SK-N-SH treated with all-trans-retinoic acid at 6 μM for 48 hours (cell line): ENCODE measurements at regions not wholly inside any gene's neighbourhood (a gene's known extent, or its start where the extent isn't known, plus 50 kb on each side); places are given as distances from the start of the nearest gene placed in this dataset.
"Not testable (repeated sequence)": the region's sequence is repeated elsewhere in the genome, so short reads cannot be mapped to it uniquely, and the experiment has no call there.

Experiments used
- ARNTL ChIP-seq: fragments of 450-650 bp; formaldehyde crosslinking; IDR thresholded peaks from 2 replicates; pipeline ENCODE4 v1.5.0; 2020; ENCODE audit warnings: low read depth, mild to moderate bottlenecking, moderate library complexity, borderline replicate concordance
- BACH2 ChIP-seq: fragments of 250-450 bp; sonication (Bioruptor Pico); IDR thresholded peaks from 2 replicates; pipeline ENCODE4 v1.9.0; 2021; ENCODE audit warnings: mild to moderate bottlenecking, borderline replicate concordance
- OSR1 ChIP-seq: fragments of 250-450 bp; sonication (Bioruptor Pico); IDR thresholded peaks from 2 replicates; pipeline ENCODE4 v1.8.0; 2022; ENCODE audit warnings: moderate library complexity, mild to moderate bottlenecking, inconsistent platforms
- RARB ChIP-seq: fragments of 250-450 bp; sonication (Bioruptor Pico); IDR thresholded peaks from 2 replicates; pipeline ENCODE4 v1.8.0; 2021; ENCODE audit warnings: mild to moderate bottlenecking, moderate library complexity
- SNAI2 ChIP-seq: fragments of 250-450 bp; sonication (Bioruptor Pico); IDR thresholded peaks from 2 replicates; pipeline ENCODE4 v1.5.0; 2020; ENCODE audit warnings: mild to moderate bottlenecking, moderate library complexity
- ZC3H10 ChIP-seq: fragments of 250-450 bp; sonication (Bioruptor Pico); IDR thresholded peaks from 2 replicates; pipeline ENCODE4 v1.5.1; 2021; ENCODE audit warnings: mild to moderate bottlenecking, moderate library complexity
- ZFP3 ChIP-seq: fragments of 250-450 bp; sonication (Bioruptor Pico); IDR thresholded peaks from 2 replicates; pipeline ENCODE4 v1.5.0; 2020; ENCODE audit warnings: mild to moderate bottlenecking, moderate library complexity
- ZFP30 ChIP-seq: fragments of 450-650 bp; formaldehyde crosslinking; IDR thresholded peaks from 2 replicates; pipeline ENCODE4 v1.5.0; 2022; ENCODE audit warnings: mild to moderate bottlenecking, moderate library complexity
- ZNF565 ChIP-seq: fragments of 450-650 bp; formaldehyde crosslinking; conservative IDR thresholded peaks from 2 replicates; pipeline ENCODE4 v1.5.0; 2020; ENCODE audit warnings: low read depth, mild to moderate bottlenecking, moderate library complexity
- ZNF70 ChIP-seq: fragments of 450-650 bp; formaldehyde crosslinking; IDR thresholded peaks from 2 replicates; pipeline ENCODE4 v1.5.0; 2020; ENCODE audit warnings: mild to moderate bottlenecking, moderate library complexity
- TF ChIP-seq, protein P1 (sequence below): fragments of 250-450 bp; sonication (Bioruptor Pico); IDR thresholded peaks from 2 replicates; pipeline ENCODE4 v1.5.1; 2020; ENCODE audit warnings: low read depth, mild to moderate bottlenecking, moderate library complexity
- TF ChIP-seq, protein P2 (sequence below): fragments of 250-450 bp; sonication (Bioruptor Pico); IDR thresholded peaks from 2 replicates; pipeline ENCODE4 v1.8.0; 2020; ENCODE audit warnings: mild to moderate bottlenecking, moderate library complexity, borderline replicate concordance

DNA sequence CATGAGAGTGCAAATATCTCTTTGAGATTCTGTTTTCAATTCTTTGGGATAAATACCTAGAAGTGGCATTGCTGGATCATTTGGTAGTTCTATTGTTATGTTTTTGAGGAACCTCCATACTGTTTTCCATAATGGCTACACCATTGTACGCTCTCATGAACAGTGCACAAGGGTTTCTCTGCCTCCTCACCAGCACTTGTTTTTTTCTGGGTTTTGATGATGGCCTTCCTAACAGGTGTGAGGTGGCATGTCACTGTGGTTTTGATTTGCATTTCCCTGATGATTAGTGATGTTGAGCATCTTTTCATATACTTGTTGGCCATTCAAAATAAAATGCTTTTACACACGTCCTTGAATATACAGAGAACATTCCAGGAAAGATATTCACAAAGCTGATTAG, 96.2 kb downstream of the CDRT15L2 start:
- not testable (repeated sequence) for TF ChIP-seq OSR1 (CRISPR knock-in tag); ZNF70 (CRISPR knock-in tag); SNAI2 (CRISPR knock-in tag); RARB (CRISPR knock-in tag); BACH2 (CRISPR knock-in tag); ARNTL (CRISPR knock-in tag); ZFP3 (CRISPR knock-in tag); ZFP30 (CRISPR knock-in tag); ZC3H10; ZNF565
- TF ChIP-seq, protein P1, sequence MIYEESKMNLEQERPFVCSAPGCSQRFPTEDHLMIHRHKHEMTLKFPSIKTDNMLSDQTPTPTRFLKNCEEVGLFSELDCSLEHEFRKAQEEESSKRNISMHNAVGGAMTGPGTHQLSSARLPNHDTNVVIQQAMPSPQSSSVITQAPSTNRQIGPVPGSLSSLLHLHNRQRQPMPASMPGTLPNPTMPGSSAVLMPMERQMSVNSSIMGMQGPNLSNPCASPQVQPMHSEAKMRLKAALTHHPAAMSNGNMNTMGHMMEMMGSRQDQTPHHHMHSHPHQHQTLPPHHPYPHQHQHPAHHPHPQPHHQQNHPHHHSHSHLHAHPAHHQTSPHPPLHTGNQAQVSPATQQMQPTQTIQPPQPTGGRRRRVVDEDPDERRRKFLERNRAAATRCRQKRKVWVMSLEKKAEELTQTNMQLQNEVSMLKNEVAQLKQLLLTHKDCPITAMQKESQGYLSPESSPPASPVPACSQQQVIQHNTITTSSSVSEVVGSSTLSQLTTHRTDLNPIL (CRISPR knock-in tag), result not testable (repeated sequence)
- TF ChIP-seq, protein P2, sequence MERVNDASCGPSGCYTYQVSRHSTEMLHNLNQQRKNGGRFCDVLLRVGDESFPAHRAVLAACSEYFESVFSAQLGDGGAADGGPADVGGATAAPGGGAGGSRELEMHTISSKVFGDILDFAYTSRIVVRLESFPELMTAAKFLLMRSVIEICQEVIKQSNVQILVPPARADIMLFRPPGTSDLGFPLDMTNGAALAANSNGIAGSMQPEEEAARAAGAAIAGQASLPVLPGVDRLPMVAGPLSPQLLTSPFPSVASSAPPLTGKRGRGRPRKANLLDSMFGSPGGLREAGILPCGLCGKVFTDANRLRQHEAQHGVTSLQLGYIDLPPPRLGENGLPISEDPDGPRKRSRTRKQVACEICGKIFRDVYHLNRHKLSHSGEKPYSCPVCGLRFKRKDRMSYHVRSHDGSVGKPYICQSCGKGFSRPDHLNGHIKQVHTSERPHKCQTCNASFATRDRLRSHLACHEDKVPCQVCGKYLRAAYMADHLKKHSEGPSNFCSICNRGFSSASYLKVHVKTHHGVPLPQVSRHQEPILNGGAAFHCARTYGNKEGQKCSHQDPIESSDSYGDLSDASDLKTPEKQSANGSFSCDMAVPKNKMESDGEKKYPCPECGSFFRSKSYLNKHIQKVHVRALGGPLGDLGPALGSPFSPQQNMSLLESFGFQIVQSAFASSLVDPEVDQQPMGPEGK (CRISPR knock-in tag), result not testable (repeated sequence)
